Panc1 (cell line): ENCODE measurements at regions not wholly inside any gene's neighbourhood (a gene's known extent, or its start where the extent isn't known, plus 50 kb on each side); places are given as distances from the start of the nearest gene placed in this dataset.

Source experiments
- ATAC-seq: fragments of 200-7000 bp; cut with Tn5 transposase; 2 replicates; pipeline ENCODE4 v1.9.1; 2020; ENCODE audit warnings: mild to moderate bottlenecking, moderate library complexity
- BruUV-seq: library from RNA; stranded (reverse); fragments of 400-500 nt; replicated peaks from 2 replicates; lab custom pipeline; 2021; lab: Mats Ljungman, UMichigan
- CTCF ChIA-PET: fragments of 300-600 bp; sonication (Branson Sonifier 250); formaldehyde crosslinking; loops from one replicate; lab custom pipeline; 2022; ENCODE audit warnings: antibody characterized with exemption; lab: Charles Lee
- POLR2A ChIA-PET: fragments of 300-600 bp; sonication (Branson Sonifier 250); formaldehyde crosslinking; loops from one replicate; lab custom pipeline; 2022; ENCODE audit warnings: antibody characterized with exemption; lab: Charles Lee
- DNase-seq: peaks from one replicate; pipeline ENCODE4 v3.0.0-alpha.2; 2010; ENCODE audit warnings: low read depth, low spot score
- H3K27ac ChIP-seq: 2 replicates; pipeline ENCODE4 v1.5.1; 2011; ENCODE audit warnings: mild to moderate bottlenecking, low read length, inconsistent platforms
- H3K27me3 ChIP-seq: fragments of 200-500 bp; sonication (Bioruptor generic); 2 replicates; pipeline ENCODE4 v1.6.0; 2014; ENCODE audit warnings: low read length, inconsistent platforms; ENCODE audit not compliant: control insufficient read depth, insufficient read depth
- H3K36me3 ChIP-seq: fragments of 200-500 bp; sonication (Bioruptor generic); 2 replicates; pipeline ENCODE4 v1.5.1; 2014; ENCODE audit warnings: inconsistent platforms, mild to moderate bottlenecking, low read length, moderate library complexity; ENCODE audit not compliant: control insufficient read depth, insufficient read depth
- H3K4me1 ChIP-seq: 2 replicates; pipeline ENCODE4 v1.5.1; 2011; ENCODE audit warnings: inconsistent platforms, mild to moderate bottlenecking, low read length, moderate library complexity; ENCODE audit not compliant: control insufficient read depth, insufficient read depth
- H3K4me3 ChIP-seq, 2 experiments: 2 replicates each; pipeline ENCODE4 v1.5.1; 2011 to 2012; ENCODE audit warnings: low read depth in 2 of 2, low read length in 2 of 2, mild to moderate bottlenecking in 2 of 2, inconsistent platforms in 1 of 2, moderate library complexity in 1 of 2
- H3K9me3 ChIP-seq: fragments of 200-500 bp; sonication (Bioruptor generic); 2 replicates; pipeline ENCODE4 v1.5.1; 2014; ENCODE audit warnings: low read depth, mild to moderate bottlenecking, inconsistent platforms, low read length, moderate library complexity; ENCODE audit not compliant: control insufficient read depth, insufficient read depth
- CTCF ChIP-seq: fragments of 450-650 bp; IDR thresholded peaks from 2 replicates; pipeline ENCODE4 v1.5.1; 2017; ENCODE audit warnings: mild to moderate bottlenecking
- POLR2AphosphoS5 ChIP-seq: IDR thresholded peaks from 2 replicates; pipeline ENCODE4 v1.6.1; 2012; ENCODE audit warnings: mild to moderate bottlenecking, low read depth, low read length, moderate library complexity
- REST ChIP-seq, 2 experiments: IDR thresholded peaks; 2 replicates each; pipeline ENCODE4 v1.6.1; 2011 to 2012; ENCODE audit warnings: low read depth in 2 of 2, control low read depth in 1 of 2, low read length in 1 of 2, mild to moderate bottlenecking in 1 of 2, moderate library complexity in 1 of 2; ENCODE audit not compliant: insufficient read depth in 1 of 2
- SIN3A ChIP-seq: IDR thresholded peaks from 2 replicates; pipeline ENCODE4 v1.6.1; 2012; ENCODE audit warnings: low read depth, mild to moderate bottlenecking, low read length, moderate library complexity, borderline replicate concordance; ENCODE audit not compliant: insufficient read depth
- TCF7L2 ChIP-seq: IDR thresholded peaks from 2 replicates; pipeline ENCODE4 v1.6.1; 2011; ENCODE audit warnings: mild to moderate bottlenecking, low read depth, low read length, inconsistent platforms
- in situ Hi-C: cut with HindIII; loops from 2 replicates; pipeline ENCODE4 v1.10.0; 2016; ENCODE audit warnings: low sequenced_read_pairs, low pct_unique_long_range_greater_than_20kb
- intact Hi-C: fragments of 100-400 bp; cut with micrococcal nuclease; formaldehyde crosslinking; loops from one replicate; pipeline ENCODE4 v1.10.0; 2022; ENCODE audit not compliant: unreplicated experiment

DNA sequence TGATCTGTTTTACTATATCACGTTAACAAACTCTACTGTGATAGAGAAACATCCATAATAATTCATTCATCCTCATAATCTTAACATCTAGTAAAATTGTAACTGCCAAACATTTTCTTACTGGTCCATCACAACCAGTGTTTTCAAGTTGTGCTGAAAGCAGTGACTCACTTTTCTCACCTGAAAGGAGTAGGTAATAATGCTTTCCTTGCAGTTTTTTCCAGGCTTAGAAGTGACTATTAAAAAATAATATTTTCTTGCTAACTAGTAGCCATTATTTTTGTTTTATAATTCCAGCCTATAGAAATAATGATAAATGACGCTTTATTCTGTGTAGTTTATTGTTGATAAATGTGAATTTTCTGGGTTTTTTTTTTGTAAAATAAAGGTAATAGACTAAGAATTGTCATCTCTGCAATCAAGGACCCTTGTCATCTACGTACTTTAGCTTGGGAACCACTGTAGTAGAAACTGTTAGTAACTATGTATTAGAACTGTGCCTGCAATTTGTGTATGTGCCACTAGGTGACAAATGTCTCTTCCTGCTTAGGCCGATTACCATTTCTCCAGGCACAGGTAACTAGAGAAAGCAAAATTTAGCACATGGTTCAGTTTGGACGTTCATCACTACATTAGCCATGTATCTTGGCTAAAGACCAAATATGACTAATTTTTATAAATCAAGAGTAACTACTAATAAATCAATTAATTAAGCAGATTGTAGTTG lies 409.4 kb upstream of the ERCC4 start:
- no peak for ATAC-seq
- in situ Hi-C loops, result no loop called here

GRCh38 chr16:13517841-13518240 lies 402.1 kb upstream of the ERCC4 start:
- no TSS peak for BruUV-seq
- TF ChIP-seq POLR2AphosphoS5, result no peak
- TF ChIP-seq TCF7L2, result no peak
- TF ChIP-seq CTCF, result no peak
- no peak for TF ChIP-seq SIN3A
- TF ChIP-seq REST (IDR thresholded peaks at IDR 0.05; ENCODE audit: insufficient read depth in 1 of 2, low read depth in 2 of 2, low read length in 1 of 2), result no peak
- peaks cover 3% of the 10 kb centered on the region; the same call in 1 of the 2 replicates for H3K9me3 ChIP-seq
- intact Hi-C loops, result no loop called here
- ChIA-PET POLR2A (no interaction called here), CTCF (no interaction called here)
- DNase-seq (no peak), ATAC-seq (no peak)
- no peaks in the 10 kb centered on the region for H3K4me1 ChIP-seq
- in situ Hi-C loops, result no loop called here
- H3K4me3 ChIP-seq, result no peak overlapping the region
- no peak overlapping the region for H3K27ac ChIP-seq
- no peaks in the 10 kb centered on the region for H3K27me3 ChIP-seq
- H3K36me3 ChIP-seq, result no peaks in the 10 kb centered on the region

More for the DNA sequence above, 409.4 kb upstream of the ERCC4 start:
- POLR2A ChIA-PET, result no interaction called here
- DNase-seq, result no peak
- intact Hi-C loops, result no loop called here
- H3K9me3 ChIP-seq, result peaks cover 3% of the 10 kb centered on the region; the same call in 1 of the 2 replicates
- H3K27me3 ChIP-seq, result no peaks in the 10 kb centered on the region
- H3K36me3 ChIP-seq, result no peaks in the 10 kb centered on the region
- no peak overlapping the region for H3K27ac ChIP-seq
- no TSS peak for BruUV-seq
- no peak overlapping the region for H3K4me3 ChIP-seq
- TF ChIP-seq CTCF (peak; percentile 43; the same call in 1 of the 2 replicates), REST (IDR thresholded peaks at IDR 0.05; ENCODE audit: insufficient read depth in 1 of 2, low read depth in 2 of 2, low read length in 1 of 2) (no peak), TCF7L2 (no peak), POLR2AphosphoS5 (no peak), SIN3A (no peak)
- CTCF ChIA-PET, result no interaction called here
- no peaks in the 10 kb centered on the region for H3K4me1 ChIP-seq
